Endometrium (tissue), 2 donors: ENCODE measurements at regions not wholly inside any gene's neighbourhood (a gene's known extent, or its start where the extent isn't known, plus 50 kb on each side); places are given as distances from the start of the nearest gene placed in this dataset.
"Not testable (repeated sequence)": the region's sequence is repeated elsewhere in the genome, so short reads cannot be mapped to it uniquely, and the experiment has no call there.

Experiments
- FAIRE-seq: peaks from 2 replicates; lab custom pipeline; 2012; peaks lifted over from hg19 to GRCh38; lab: Jason Lieb, UNC
- donor health status: control.
- donor health status: control.

DNA sequence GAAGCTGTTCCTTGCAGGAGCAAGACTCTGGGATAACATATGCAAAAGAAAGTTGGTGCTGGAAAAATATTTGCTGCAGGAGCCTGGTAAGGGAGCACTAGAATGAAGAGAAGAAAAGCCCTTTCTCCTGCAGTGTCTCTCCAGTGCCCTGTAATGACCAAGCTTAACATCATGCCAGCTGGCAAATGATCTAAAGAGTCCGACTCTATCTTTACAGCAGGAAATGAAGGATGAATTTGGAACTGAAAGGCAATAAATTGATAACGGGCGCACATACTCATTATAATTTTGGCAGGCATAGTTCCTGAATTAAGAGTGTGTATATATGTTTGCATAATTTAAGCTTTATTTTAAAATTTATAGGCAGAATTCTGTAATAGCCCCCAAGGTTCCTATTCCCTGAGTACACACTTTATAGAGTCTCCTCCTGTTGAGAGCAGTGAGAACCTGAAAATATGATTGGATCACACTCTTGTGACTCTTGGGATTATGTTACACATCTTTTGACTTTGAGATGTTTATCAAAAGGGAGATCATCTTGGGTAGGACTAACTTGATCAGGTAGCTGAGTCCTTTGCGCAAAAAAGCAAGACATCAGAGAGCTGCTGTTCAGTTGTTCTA, 299.0 kb upstream of the MBL2 start:
- no peak for FAIRE-seq

DNA sequence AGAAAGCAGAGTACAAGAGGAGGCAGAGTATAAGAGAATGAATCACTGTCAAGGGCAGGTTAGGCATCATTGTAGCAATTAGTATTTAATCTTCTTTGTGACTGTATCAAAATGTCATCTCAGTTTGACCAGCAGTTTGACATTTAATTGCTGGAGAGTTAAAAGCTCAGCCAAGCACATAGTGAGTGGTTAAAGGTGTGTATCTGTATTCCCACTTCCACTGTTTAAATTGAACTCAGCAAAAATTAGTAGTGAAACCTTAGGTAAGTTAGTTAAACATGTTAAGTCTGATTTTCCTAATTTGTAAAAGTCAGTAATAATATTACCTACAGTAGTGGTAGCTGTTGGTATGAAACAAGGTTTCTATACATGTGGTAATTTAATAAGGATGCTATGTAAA, 296.4 kb upstream of the MBL2 start:
- no peak for FAIRE-seq

DNA sequence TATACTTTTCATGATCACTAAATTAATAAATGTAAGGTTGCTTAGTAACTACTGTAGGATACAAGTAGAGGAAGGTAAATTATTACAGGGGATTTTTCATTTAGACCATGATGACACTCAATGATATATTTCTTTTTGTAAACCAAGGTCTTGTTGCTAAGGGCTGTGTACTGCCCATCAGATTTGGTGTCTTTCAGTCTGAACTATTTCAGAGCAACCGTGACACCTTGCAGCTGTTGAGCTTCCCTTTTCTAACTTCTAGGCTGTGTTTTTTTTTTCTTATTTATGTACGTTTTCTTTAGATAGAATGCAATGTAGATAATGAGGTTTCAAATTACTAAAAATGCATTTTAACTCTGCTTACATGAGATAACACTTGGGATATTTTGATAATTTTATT, 292.0 kb upstream of the MBL2 start:
- no peak for FAIRE-seq

DNA sequence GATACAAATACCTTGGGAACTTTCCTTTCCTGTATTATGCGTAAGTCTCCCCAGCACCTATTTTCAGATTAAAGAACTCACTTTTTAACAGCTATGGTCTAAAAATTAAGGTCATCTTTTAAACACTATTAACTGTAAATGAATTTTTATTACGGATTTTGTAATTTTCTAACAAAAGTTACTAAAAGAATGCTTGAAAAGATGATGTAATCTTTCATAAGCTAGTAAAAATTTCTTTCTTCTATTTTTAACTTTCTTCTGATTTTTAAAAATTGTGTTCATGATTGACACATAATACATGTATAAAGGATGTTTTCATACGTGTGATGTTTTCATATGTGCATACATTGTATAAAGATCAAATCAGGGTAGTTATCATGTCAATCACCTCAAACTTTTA, 291.2 kb upstream of the MBL2 start:
- FAIRE-seq: no peak

DNA sequence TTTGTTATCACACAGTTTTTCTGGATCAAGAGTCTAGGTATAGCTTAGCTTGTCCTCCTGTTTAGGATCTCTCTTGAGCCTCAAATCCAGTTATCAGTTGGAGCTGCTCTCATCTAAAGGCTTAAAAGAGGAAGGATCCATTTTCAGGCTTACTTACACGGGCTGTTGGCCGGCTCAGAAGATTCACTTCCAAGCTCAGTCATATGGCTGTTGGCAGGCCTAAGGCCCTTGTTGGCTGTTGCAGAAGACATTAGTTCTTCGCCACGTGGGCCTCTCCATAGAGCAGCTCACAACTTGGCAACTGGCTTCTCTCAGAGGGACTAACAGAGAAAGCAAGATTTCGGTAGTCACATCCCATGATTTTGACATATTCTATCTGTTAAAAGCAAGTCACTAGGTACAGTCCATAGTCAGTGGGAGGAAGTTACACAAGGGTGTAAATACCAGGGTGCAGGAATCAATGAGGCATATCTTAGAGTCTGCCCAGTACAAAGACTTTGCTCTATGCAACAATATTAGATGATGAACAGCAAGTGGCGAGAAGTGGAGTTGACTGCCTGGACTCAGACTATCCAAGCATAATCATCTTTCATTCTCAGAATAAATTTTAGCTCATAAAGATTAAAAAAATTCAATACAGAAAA, 280.1 kb upstream of the MBL2 start:
- FAIRE-seq: no peak

DNA sequence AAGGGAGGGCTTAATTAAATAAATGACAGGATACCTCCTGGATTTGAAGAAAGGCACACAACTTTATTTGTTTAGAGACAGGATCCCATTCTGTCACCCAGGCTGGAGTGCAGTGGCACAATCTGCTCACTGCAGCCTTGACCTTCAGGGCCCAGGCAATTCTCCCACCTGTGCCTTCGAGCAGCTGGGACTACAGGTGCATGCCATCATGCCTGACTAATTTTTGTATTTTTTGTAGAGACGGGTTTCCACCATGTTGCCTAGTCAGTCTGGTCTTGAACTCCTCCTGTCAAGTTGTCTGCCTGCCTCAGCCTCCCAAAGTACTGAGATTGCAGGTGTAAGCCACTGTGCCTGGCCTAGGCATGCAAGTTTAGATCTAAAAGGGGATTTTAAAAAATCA, 272.7 kb upstream of the MBL2 start:
- FAIRE-seq: no peak

DNA sequence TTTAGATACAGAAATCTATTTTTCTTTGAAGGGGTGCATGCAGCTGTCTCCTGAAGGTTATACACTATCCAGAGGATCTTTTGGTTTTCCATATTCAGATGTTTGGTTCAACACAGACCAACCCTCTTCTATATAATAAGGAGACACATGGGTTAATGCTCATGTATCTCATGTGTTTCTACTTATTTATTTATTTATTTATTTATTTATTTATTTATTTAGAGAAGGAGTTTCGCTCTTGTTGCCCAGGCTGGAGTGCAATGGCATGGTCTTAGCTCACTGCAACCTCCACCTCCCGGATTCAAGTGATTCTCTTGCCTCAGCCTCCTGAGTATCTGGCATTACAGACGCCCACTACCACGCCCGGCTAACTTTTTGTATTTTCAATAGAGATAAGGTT, 263.2 kb upstream of the MBL2 start:
- not testable (repeated sequence) for FAIRE-seq

DNA sequence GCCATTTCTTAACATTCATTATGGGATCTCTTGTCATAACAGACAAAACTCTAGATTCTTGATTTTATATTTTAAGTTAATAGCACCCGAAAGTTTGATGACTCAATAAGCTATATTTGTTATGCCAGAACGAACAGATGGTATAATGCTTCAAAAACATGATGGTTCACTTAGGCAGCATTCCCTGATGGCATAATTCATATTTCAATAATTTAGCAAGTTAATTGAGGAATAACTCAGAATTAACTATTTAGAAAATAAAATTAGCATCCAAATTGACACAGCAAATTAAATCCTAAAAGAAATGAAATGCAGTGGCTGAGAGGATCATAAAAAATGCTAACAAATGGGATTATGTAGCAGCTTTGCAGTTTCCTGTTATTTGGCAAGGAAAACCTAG, 260.8 kb upstream of the MBL2 start:
- no peak for FAIRE-seq

DNA sequence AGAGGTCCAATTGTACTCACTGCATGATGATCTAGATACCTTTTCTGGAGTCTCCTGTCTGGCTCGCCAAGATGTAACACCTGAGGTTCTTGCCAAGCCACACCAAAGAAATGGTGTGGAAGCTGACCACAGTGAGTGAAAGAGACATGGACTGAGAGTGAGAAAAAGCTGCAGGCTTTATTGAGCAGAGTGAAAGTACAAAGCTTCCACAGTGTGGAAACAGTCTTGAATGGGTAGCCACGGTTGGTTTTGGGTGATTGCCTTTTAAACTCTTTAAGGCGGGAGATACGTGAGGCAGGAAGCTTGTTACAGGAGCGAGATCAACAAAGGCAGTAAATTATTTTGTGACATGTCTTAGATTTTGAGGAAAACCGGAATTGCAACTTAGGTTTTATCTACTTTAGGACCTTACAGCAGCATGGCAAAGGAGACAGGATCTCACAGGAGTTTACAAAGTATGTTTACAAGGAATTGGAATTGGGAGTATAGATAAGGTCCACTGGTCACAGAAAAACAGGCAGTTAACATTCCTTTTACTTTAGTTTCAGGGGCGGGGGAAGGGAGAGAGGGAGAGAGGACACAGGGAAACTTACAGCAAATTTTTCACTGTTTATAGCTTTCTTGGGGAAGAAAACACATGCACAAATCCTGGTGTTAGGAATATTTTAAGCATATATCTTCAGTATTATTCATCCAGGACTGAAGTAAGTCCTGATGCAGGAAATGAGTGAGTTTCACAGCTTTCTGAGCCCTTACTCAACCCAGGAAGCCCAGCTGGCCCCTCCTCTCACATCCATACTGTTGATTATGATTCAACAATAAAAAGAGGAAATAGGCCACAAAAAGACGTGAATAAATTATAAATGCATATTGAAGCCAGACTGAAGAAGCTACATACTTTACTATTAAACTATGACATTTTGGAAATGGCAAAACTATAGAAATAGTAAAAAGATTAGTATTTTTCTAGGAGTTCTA, 257.6 kb upstream of the MBL2 start:
- FAIRE-seq: not testable (repeated sequence)

DNA sequence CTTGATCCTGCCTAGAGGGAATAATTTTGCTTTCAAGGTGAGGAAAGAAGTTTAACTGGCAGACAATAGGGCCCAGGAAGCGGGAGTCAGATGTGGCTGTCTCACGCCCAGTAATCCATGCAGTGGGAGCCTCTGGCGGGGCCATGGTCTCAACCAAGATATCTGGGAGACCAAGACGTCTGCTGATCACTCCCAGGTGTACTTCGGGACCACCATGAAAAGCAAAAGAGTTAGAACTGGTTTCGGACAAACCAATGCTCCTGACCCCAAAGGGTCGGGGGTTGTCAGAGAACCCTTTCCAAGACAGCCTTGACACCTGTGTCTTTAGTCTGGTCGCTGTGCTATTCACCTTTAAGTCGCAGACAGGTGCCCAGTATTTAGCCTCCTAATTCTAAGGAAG, 256.9 kb upstream of the MBL2 start:
- no peak for FAIRE-seq

DNA sequence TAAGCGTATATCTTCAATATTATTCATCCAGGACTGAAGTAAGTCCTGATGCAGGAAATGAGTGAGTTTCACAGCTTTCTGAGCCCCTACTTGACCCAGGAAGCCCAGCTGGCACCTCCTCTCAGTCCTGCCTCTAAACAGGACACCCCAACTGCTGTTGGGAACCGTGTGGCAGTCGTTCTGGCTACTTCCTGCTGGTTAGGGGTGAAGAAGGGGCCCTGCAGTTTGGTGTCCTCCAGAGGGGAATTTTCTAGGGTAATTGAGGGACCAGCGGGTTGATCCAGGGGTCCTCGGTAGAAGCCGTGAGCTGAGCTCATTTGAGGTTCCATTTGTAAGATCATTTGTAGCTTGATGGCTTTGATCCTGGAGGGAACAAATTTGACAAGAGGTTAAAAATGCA, 253.2 kb upstream of the MBL2 start:
- not testable (repeated sequence) for FAIRE-seq

DNA sequence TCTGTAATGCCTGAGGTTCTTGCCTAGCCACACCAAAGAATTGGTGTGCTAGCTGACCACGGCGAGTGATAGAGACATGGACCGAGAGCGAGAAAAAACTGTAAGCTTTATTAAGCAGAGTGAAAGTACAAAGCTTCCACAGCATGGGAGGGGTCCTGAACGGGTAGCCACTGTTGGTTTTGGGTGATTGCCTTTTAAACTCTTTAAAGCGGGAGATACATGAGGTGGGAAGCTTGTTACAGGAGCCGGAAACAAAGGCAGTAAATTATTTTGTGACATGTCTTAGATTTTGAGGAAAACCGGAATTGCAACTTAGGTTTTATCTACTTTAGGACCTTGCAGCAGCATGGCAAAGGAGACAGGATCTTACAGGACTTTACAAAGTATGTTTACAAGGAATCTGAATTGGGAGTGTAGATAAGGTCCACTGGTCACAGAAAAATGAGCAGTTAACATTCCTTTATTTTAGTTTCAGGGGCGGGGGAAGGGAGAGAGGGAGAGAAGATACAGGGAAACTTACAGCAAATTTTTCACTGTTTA, 252.7 kb upstream of the MBL2 start:
- no peak for FAIRE-seq

DNA sequence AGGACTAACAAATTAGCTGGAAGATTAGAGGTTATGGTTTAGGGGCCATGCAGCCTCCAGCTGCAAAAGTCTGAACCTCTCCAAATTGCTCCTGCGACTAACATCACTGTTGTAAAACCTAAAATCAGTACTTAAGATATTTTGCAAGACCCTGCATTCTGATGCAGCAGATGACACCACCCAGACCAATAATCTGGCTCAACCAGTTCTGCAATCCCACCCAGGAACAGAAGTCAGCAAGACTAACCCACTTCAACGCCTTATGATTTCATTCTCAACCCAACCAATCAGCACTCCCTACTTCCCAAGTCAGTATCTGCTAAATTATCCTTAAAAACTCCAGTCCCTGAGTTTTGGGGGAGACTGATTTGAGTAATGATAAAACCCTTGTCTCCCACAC, 250.8 kb upstream of the MBL2 start:
- FAIRE-seq: no peak

DNA sequence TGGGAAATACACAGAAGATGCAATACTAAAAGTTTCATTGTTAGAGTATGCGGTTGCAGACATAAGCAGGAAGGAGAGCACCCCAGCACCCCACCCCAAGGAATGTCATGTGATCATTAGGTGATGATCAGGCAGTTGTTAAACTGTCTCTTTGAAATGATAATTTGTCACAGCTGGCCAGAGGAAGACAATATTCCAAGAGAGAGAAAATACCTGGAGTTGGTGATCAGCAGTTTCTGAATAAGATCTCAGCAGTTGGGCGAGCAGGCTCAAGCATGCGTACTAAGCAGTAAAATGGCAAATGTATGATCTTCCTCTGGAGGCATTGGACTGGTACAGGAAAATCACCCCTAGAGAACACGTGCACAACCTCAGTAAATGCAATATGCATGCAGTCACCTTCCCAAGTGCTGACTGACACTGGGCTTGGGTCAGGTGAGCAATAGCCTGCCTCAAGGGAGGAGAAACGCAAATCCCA, 250.1 kb upstream of the MBL2 start:
- no peak for FAIRE-seq

DNA sequence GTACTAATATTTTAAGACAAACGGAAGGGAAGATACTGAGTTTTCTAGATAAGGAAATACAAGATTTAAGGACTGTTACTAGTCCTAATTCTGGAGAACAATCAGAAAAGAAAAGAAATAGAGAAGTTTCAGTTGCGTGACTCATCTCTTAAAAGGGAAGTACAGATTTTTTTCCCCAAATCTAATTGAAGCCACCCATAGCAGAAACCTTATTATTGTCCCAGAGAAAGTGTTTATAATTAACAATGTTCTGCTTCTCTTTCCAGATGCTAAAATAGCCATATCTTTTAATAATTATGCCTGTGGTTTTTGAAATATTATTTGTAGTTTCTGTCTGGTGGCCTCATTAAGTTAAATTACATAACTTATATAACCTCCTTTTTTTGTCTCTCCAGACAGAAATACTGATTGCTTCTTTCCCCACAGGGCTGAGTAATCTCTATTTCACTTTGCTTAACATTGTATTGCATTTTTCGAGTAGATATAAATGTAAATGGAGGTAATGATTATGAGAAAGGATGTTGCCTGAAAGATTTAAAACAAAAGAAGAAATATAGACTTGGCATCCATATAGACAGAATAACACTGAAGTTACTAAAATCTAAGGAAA, 240.7 kb upstream of the MBL2 start:
- no peak for FAIRE-seq

DNA sequence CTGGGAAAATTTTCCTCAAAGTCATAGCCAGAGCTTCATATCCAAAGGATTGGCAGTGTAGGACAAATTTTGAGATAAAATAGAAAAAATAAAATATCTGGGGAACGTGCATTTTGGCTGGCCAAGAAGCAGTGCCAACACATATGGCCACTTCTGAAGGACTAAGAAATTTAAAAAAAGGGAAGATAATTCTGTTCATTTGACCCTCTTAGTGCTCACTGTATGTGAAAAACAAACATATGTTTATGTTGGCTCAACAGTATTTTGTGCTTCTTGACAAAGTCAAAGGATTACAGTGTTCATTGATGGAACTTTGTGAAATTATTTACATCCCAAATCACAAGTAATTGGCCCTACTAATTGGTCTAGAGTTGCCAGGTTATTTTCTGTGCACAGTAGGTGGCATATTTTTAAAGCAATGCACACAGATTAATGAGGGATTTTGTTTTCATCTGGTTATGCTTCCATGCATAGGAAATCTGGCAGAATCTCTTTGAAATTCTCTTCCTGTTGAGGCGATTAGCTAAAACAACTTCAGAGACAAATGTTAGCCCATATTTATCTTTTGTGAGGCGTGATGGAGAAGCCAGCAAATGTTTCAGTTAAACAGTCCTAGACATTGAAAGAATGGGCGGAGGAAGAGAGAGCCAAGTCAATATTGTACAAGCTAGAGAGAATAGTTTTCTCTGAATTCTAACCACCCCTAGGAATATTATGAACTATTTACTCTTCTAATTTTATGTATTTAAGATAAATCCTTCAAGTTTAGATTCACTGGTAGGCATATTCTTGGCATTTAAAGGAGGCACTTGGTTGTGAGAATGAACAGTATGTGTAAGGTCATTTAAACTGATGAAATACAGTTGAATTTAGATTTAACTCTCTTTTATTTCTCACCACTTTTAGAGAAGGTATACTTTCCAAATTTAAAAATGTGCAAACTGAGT, 237.7 kb upstream of the MBL2 start:
- no peak for FAIRE-seq

DNA sequence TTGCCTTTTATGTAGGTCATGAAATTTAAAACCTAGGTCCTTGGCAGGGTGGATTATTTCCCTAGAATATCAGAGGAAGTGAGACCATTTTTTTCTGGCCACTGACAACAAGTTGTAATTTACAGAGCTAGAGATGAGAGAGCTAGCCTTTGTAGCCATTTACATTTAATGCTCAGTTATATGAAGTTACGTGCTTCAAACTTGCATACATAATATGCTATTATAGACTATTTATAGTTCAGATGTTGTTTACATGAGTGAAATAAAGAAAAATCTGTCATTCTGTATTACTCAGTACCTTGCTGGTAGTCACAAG, 234.9 kb upstream of the MBL2 start:
- no peak for FAIRE-seq

DNA sequence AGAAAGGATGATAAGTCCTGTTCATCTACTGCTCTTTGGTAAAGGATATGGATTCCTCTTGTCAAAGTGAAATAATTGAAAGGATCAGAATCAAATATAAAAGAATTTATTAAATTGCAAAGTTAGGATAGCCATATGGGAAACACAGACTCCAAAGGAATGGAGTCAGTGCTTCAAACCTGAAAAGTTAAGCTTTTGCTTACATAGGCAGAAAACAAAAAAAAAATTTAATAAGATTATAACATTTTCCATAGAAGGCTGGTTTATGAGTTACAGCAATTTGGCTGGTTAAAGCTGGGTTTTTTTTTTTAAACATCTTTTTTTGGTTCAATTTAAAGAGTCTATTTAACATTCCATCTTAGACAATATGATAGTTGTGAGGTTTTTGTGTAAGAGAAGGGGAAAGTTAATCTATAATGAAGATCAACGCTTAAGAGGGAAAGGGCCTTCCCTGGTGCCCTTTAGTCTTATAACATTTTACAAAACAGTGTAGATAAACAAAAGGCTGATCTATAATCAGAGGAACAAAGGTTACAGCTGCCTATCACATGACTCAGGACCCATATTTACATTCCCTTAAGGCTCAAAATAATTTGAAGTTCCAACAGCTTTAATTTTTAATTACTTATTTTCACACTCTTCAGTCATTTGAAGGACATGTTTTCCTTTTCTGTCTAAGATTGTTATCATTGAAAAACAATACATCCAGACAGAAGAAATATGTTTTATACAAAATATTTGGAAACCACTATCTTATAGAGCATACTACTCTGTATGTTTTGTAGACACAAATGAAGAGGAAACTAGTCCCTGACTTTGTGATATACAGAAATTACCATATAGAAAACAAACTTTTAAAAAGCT, 234.3 kb upstream of the MBL2 start:
- FAIRE-seq: no peak

DNA sequence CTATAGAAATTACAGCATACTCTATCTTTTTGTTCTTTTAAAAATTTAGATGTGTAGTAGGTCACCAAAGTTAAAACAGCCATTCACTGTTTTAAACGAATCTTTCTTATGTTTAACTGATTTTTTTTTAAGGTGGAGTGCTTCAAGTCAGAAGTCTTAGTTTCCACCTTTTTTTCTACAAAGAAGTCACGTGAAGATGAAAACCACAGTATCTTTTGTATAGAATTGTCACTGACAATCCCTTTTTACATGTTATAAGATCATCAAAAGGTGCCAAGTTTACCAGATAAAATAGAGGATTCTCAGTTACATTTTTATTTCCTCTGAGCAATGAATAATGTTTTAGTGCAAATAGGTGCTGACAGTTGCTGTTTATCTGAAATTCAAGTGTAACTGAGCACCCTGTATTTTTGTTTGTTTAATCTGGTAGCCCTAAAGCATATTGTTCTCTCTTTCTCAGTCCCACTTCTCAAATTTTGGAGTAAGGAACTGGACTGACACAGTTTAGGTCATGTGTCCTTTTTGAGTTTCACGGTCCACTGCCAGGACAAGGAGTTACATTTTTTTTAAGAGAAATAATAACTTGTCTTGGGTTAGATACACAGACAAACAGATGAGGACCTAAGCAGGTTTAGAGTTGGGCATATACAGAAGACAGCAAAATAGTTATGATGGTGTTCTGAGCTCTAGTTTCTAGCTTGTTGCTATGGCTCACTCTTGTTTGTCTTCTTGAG, 233.2 kb upstream of the MBL2 start:
- FAIRE-seq: peak; percentile 23

DNA sequence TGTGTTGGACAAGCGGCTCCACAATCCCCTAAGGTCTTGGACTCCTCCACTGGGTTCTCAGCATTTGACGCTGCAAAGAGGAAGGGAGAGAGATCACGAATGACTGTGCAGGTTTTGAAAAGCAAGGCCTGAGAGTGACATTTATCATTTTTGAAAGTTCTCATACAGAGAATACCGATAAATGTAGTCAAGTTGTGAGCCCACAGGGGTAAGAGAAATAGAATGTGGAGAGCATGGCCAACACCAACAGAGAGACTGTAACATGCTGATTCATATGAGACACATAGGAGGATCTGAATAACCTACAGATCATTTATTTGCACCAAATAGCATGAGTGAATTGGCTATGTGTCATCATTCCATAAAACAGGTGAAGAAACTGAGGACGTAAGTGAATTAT, 230.5 kb upstream of the MBL2 start:
- FAIRE-seq: no peak
